HG03159 (cell line): ENCODE measurements at regions not wholly inside any gene's neighbourhood (a gene's known extent, or its start where the extent isn't known, plus 50 kb on each side); places are given as distances from the start of the nearest gene placed in this dataset.

ENCODE experiments used
- ATAC-seq: cut with Tn5 transposase; IDR thresholded peaks from one replicate; pipeline ENCODE4 v1.9.1; 2021; ENCODE audit warnings: mild to moderate bottlenecking, moderate library complexity; ENCODE audit not compliant: unreplicated experiment

DNA sequence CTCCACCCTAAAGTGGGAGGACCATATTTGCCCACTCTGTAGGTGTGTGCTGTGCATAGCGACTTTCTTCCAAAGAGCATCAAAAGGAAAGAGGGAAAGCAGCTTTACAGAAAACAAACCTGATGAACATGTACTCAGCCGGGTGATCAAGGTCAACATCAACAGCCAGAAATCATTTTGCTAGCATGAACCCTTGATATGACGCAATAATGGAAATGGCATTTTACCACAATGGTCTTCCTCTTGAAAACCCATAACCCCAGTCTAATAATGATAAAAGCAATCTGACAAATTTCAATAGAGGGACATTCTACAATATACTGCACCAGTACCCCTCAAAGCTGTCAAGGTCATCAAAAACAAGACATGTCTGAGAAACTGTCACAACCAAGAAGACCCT lies 350.2 kb downstream of the FBXO15 start:
- no peak for ATAC-seq

DNA sequence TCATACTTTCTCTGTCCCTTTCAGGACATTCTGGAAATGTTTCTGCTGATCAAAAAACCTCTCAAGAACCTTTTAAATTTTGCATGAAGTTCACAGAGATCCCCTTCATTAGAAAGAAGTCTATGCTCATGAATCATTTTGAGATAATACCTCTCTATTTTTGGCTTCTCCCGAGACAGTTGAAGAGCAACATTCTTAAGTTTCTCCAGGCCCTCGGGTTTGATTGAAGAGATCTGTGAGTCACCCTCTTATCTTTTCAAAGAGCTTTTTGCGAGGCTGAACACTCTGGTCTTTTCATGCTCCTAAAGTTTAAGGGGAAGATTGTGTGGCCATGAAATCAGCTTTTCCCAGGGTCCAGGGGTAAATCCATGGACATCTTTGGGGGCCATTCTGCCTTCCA lies 354.2 kb downstream of the FBXO15 start:
- ATAC-seq, result no peak

DNA sequence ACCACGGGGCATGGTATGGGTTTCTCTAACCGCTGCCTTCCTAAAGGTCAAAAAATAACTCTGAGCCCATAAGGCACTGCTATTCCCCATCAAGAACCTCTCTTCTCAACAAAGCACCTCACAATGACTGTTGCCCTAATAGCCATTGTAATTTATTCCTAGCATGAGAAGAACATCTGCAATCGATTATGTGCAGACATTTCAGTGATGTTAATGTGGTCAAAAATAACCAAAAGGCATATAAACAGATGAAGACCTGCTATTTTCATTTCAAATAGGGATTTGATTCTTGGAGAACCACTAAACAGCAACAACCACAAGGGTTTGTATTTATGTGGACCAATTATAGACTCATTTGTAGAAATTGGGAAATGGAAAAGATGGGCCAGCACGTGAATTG lies 356.6 kb downstream of the FBXO15 start:
- ATAC-seq, result no peak

DNA sequence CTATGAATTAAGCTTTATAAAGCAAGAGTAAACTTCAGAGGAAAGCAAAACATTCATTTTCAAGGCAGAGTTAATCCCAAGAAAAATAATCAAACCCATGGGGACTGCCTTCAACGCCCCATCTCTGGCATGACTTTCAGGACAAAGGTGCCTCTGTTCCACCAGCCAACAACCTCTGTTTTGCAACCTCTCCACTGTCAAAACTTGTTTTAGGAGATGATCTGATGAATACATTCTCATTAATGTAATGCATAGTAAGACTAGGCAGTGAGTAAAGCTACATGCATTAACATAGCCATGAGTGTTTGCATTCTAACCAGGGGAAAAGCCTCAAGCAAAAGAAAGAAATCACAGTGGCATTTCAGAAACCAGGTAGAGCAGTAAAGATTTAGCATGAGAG lies 357.0 kb downstream of the FBXO15 start:
- no peak for ATAC-seq

DNA sequence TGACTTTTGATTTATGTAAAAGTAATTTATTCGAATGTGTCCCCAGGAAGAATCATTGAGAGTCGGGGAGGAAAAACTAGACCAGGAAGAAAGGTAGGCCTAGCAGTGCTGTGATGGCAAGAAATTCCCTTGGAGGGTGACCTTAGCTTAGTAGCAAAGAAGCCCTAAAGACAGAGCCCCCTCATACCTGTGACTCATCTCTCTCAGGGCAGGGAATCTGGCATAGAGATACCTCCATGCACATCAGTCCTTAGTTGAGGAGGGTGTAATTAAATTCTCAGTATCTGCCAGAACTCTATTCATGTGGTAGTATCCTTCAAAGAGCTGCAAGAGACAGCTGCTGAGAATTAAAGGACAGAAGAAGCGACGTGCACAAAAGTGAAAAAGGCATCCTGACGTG lies 360.3 kb downstream of the FBXO15 start:
- no peak for ATAC-seq

DNA sequence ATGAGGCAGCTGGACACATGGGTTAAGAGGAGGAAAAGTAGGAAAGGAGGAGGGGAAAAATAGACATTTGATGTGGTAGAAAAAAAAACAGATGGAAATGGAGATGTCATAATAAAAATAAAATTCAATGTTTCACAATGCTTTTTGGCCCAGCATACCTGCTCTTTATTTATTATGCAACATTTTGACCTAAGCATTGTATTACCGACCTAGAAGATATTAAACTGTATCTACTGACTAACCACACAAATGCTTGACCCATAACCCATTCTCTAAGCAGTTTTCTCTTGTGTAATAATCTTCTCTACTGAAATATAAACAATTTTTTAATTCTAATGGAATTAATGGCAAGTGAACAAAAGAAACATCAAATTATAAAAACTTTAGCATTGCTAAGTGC lies 362.3 kb downstream of the FBXO15 start:
- no peak for ATAC-seq

DNA sequence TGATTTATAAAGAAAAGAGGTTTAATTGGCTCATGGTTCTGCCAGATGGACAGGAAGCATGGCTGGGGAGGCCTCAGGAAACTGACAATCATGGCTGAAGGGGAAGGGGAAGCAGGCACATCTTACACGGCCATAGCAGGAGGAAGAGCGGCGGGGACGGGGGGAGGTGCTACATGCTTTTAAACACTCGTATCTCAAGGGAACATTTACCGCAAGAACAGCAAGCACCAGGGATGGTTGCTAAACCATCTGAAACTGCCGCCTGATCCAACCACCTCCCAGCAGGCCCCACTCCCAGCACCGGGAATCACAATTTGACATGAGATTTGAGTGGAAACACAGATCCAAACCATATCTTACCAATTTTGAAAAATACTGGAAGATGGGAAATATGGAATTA lies 362.8 kb downstream of the FBXO15 start:
- no peak for ATAC-seq

DNA sequence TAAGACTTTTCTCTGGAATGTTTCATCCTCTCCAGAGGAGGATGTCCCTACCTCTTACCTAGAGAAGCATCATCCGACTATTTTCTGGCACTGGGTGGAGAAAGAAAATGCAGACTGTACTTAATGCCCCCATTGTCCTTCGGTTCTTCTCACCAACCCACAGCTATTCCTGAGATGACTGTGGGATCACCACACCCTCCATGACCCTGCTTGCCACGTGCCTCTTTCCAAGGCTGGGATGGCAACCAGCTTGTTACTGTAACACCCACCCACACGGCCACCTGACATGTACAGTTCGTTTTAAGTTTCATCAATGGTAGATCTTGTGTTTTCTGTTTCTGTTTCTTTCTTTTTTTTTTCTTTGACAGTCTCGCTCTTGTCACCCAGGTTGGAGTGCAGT lies 365.2 kb downstream of the FBXO15 start:
- ATAC-seq, result no peak

DNA sequence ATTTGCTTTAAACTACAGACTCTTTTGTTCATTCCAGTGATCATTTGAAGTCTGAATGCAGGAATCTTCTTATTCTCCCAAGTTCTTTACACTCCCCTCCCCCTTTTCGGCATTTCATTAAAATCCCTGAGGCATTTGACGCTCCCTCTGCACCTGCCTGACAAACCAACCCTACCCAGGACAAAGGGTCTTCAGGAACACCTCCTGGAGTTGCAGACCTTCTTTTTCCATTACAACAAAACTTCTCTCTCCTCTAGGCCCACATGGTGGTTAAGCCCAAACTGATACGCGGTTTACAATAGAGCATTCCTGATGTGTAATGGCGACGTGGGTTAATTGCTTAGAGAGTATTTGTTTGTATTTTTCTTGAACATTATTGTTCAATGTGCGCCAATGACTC lies 367.4 kb downstream of the FBXO15 start:
- no peak for ATAC-seq

DNA sequence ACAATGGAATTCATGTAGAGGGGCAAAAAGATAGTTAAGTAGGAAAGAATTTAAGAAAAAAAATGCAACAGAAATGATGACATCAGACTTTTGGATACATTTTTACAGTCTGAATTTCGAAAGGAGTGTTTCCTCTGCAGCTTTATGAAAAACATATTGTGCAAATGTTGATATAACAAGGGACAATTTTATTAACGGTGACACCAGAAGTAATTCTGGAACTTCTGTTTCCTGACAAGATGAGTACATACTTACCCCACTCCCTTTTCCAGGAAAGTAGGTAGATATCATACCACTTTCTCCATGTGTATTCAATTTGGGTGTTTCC lies 369.6 kb downstream of the FBXO15 start:
- ATAC-seq, result no peak

DNA sequence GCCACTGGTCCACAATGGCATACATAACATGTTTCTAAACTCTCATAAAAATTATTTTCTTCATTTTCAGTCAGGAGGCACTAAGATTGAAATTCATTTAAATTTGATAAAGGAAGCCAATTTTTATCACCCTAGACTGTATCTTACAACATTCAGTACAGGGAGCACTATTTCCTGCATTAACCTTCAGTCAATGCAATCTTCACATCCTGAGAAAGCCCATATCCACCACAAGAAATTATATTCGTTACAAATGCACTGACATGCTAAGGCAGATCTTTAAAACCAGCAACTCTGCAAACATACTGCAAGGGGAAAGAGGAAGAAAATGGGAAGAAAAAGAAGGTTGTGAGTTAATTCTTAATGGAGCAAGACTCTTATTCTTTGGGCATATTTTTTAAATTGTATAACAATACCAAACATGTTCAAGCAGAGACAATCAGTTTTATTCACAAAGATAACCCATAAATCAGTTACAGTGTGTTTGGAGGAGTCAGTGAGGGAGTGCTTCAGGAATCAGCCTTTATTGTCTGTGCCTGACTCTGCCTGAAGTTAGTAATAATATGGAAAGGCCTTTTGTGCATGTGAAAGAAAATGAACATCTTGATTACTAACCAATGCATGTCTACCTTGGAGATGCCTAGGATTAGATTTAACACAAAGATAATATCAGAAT lies 370.1 kb downstream of the FBXO15 start:
- no peak for ATAC-seq

DNA sequence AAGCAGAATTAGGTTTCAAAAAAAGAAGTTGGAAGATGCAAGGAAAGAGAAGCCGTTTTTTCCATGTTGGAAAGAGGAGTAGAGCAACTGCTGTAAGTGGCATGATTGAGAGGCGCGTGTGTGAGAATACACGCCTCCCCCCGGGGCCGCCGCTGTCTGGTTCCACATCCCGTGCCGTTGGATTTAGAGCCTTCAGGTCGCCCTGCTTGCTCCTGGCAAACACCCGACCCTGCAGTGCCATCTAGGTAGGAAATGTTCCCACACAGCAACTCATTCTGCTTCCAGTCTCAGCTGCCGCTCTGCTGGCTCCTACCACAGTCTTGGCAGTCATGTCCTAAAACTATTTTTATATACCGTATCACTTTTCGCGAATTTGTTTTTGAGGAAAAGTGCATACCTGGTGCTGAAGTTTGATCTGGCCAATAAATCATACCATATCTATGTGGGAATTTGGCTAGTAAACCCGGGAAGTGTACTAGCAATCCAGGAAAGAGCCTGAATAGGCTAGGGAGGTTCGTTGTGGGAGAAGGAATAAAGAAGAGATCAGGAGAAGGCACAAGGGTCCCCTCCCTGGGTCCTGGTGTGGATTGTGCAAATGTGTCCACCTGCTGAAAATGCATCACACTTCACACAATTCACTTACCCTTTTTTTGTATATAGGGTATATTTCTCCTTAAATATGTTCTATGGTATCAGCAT lies 372.7 kb downstream of the FBXO15 start:
- no peak for ATAC-seq

DNA sequence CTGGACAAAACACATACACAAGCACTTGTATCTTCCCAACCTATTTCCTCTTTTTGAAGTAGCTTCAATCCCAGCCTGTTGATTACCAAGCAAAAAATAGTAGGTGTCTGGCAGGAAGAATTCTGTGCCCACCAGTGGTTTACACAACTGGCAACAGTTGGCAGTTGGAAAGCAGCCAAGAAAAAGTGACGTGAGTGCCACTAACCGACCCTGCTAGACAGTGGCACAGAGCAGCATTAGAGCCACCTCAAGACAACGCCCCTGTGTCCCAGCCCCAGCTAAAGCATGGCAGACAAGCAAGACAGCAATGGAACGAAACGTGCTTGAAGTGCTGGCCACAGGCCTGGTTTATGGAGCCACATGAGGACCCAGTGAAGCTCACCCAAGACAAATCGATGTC lies 379.6 kb downstream of the FBXO15 start:
- no peak for ATAC-seq

DNA sequence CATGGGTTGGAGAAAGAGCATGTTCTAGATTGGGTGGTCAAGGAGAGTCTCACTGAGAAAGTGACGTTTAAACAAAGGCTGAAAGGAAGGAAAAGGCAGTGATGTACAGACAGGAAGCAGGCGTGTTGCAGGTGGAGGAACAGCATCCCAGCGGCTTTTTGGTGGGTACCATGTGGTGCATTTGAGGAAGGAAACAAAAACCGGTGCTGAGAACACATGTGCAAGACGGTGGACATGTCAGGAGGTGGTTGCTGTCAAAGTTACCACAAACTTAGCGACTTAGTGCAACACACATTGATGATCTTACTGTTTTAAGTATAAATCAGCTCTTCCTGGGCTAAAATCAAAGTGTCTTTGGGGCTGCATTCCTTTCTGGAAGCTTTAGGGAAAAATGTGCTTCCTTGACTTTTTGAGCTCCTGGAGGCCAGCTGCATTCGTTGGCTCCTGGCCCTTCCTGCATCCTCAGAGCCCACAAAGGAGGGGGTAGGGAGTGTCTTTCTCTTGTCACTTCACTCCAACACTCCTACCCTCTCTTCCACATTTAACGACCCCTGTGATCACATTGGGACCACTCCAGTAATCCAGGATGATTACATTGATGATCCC lies 380.6 kb downstream of the FBXO15 start:
- ATAC-seq, result no peak

DNA sequence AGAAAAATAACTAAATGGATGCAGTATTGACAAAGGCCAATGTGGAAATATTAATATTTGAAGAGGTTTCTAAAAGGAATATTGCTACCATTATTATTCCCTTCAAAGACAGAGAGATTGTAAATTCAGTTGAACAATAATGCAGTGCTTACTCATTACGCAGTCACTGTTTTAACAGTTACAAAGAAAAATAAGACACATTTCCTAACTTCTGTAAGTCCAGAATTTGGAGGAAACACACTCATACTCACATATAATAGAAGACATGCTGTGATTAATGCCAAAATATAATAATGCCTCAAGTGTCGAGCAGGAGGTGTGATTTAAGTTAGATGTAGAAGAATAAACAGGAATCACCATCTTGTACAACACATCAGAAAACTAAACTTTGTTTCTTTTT lies 389.2 kb downstream of the FBXO15 start:
- no peak for ATAC-seq

DNA sequence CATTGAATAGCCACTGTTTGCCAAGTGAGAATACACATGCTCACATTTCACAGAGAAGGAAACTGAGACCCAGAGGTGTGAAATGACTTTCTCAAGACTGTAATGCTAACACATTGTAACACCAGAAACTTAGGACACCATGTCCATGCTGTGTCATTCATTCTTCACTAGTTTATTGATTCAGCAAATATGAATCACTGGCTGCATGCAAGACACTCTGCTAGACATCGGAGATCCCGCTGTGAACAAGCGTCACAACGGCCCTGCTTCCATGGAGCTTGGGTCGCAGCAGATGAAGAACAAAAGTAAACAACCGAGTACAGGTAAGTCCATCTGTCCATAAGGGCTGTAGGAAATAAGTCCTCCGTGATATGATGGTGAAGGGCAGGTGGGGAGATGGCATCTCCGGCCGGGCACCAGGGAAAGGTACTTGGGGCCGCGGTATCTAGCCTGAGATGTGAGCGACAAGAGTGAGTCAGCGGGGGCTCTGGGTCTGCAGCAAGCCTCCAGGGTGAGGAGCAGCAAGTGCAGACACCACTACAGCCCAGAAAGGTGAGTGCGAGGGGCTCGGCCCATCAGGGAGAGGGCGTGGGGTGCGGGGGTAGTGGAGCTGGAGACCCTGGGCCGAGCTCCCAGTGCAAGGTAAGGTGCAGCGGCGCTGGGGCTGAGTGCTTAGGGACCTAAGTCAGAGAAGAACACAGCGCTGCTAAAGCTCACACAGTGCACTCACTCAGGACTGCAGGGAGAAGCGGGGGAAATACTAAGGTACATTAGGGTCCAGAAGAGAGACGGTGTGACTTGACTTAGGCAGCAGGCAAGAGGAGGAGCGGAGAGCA lies 391.2 kb downstream of the FBXO15 start:
- ATAC-seq, result no peak

DNA sequence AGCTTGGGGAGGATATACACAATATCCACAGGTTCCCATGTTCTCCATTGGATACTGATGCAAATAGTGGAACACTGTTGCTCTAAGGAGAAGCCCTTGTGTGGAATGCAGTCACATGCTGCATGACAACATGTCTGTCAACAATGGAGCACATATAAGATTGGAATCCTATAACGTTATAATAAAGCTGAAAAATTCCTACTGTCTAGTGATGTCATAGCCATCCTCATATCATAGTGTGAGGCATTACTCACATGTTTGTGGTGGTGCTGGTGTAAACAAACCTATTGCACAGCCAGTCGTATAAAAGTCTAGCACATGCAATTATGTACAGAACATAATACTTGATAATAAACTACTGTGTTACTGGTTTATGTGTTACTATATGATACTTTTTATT lies 394.7 kb downstream of the FBXO15 start:
- ATAC-seq, result no peak

DNA sequence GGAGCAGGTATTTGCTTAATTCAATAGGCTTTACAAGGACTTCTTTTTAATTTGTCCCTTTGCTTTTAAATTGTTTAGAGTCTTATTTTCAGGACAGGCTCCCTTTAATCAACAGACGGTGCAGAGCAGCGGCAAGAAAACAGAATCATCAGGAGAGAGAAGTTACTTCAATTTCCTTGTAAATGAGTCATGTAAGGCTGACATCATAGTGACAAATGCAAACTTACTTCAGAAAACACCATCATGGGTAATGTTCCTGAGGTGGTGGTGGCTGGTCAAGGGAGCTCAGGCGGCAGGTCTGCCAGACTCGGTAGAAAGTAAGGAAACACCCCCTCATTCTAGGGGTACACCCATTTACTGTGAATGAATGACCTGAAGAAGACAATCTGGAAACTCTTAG lies 395.1 kb downstream of the FBXO15 start:
- ATAC-seq, result no peak

DNA sequence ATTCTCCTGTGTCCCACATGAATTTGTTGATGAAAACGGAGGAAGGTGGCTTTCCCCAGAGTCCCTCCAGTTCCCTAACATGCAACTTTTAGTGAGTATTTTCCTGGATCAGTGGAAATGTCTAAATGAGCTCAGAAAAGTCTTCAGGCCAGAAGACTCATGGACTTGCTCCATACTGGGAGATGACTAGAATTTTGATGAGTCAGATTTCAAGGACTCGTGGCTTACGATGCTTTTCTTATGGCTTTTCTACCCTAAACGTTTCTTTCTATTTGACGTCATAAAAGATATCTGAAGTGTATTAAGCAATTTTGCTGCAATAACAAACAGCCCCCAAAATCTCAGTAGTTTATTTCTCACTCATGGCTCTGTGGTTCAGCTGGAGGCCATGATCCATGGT lies 397.6 kb downstream of the FBXO15 start:
- no peak for ATAC-seq

DNA sequence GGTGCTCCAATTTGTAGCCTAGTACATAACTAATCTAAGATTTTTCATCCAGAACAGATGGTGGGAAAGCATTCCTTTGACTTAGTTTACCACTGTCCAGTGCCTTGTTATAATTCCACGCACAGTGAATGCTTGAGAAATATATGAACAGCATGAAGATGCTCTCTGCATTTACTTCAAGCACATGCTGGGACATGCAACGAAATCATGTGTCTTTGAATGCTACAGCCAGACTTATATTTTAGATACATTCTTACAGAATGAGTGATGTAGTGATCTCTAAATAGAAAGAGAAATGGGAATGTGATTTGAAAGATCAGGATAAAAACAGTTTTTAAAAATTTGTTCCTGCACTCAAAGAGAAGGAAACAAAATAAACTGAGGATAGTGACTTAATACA lies 398.3 kb downstream of the FBXO15 start:
- no peak for ATAC-seq

DNA sequence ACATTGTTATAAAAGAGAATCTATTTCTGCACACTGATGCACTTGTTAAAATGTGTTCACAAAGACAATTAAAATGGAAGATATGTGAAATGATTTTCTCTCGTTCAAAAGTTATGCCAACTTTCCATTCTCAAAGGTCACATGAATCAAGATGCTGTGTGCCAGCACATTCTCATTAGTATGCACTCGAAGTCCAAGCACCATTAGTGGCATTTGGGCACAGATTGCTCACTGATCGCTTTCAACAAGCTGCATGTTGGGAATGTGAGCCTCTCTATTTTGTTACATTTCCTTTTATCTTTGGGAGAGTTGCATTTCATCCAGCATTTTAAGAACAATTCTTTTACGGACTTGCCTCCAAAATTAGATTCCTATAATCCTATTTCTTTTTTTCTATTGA lies 398.9 kb downstream of the FBXO15 start:
- no peak for ATAC-seq

DNA sequence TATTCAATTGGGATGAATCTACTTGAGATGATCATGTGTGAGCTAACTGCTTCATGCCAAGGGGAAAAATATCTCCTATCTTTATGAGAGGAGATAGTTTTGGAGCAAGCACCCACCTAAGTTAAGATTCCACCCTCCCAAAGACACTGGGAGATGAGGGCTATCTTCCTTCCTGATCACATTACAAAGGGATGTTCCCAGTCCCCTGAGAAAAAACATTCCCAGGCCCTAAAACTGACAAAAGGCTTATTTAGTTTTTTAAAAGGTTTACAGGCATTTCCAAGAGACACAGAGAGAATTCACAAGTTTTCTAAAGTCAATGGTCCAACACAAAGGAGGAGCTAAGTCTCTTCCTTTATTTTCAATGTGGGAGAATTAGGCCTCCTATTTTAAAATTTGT lies 401.5 kb downstream of the FBXO15 start:
- ATAC-seq, result no peak
